GM12874 (cell line): ENCODE measurements at regions not wholly inside any gene's neighbourhood (a gene's known extent, or its start where the extent isn't known, plus 50 kb on each side); places are given as distances from the start of the nearest gene placed in this dataset.

Source experiments
- CTCF ChIP-seq: IDR thresholded peaks from 2 replicates; pipeline ENCODE4 v1.5.1; 2011; ENCODE audit warnings: low read depth, mild to moderate bottlenecking, control low read depth, low read length, moderate library complexity; ENCODE audit not compliant: insufficient read depth

- no peak for TF ChIP-seq CTCF
These were observed 81.9 kb downstream of the PJA1 start for GRCh38 chrX:69083361-69083760.

GRCh38 chrX:69082753-69083150, 82.5 kb downstream of the PJA1 start:
- no peak for TF ChIP-seq CTCF

- no peak for TF ChIP-seq CTCF
These were observed 83.0 kb downstream of the PJA1 start for GRCh38 chrX:69082055-69082752.

GRCh38 chrX:69080855-69081465, 84.3 kb downstream of the PJA1 start:
- no peak for TF ChIP-seq CTCF

GRCh38 chrX:69079268-69079667, 86.0 kb downstream of the PJA1 start:
- no peak for TF ChIP-seq CTCF

- TF ChIP-seq CTCF: no peak
These were observed 87.3 kb downstream of the PJA1 start for GRCh38 chrX:69077895-69078455.

GRCh38 chrX:69076088-69076487, 89.2 kb downstream of the PJA1 start:
- TF ChIP-seq CTCF: no peak
